ENCODE measurements at regions not wholly inside any gene's neighbourhood (a gene's known extent, or its start where the extent isn't known, plus 50 kb on each side); places are given as distances from the start of the nearest gene placed in this dataset.

DNA sequence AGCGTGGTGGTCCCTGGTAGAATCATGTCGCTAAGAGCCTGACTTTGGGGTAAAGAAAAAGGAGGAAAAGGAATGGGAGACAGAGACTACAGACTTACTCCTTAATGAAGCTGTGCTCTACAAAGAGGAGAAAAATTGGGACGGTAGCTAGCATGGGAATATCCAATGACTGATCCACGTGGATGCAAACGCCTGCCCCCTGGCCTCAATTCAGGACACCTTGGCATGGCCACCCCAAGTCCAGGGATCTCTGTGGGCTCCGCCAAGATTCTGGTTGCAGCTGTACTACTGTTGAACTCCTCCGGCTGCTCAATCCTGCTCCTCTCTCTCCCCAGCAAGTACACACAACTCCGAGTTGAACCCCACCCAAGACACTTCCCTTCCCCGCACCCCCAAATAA, 70.5 kb upstream of the DIO3 start:
- DNase-seq (no peak), ATAC-seq (no peak)
- TF ChIP-seq, protein P1, sequence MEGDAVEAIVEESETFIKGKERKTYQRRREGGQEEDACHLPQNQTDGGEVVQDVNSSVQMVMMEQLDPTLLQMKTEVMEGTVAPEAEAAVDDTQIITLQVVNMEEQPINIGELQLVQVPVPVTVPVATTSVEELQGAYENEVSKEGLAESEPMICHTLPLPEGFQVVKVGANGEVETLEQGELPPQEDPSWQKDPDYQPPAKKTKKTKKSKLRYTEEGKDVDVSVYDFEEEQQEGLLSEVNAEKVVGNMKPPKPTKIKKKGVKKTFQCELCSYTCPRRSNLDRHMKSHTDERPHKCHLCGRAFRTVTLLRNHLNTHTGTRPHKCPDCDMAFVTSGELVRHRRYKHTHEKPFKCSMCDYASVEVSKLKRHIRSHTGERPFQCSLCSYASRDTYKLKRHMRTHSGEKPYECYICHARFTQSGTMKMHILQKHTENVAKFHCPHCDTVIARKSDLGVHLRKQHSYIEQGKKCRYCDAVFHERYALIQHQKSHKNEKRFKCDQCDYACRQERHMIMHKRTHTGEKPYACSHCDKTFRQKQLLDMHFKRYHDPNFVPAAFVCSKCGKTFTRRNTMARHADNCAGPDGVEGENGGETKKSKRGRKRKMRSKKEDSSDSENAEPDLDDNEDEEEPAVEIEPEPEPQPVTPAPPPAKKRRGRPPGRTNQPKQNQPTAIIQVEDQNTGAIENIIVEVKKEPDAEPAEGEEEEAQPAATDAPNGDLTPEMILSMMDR (IDR thresholded peaks at IDR 0.05), result no peak
- ChIA-PET POLR2A (no interaction called here), CTCF (no interaction called here)
- peaks cover 16% of the 10 kb centered on the region for H3K27me3 Mint-ChIP-seq
- H3K27ac Mint-ChIP-seq, result no peak overlapping the region
- H3K9me3 Mint-ChIP-seq, result no peaks in the 10 kb centered on the region
- no peak overlapping the region for H3K4me3 Mint-ChIP-seq
- no peaks in the 10 kb centered on the region for H3K4me1 Mint-ChIP-seq (ENCODE audit: low read depth)
- no peaks in the 10 kb centered on the region for H3K36me3 Mint-ChIP-seq (ENCODE audit: low read depth)
- intact Hi-C loops (cut with micrococcal nuclease), result no loop called here

DNA sequence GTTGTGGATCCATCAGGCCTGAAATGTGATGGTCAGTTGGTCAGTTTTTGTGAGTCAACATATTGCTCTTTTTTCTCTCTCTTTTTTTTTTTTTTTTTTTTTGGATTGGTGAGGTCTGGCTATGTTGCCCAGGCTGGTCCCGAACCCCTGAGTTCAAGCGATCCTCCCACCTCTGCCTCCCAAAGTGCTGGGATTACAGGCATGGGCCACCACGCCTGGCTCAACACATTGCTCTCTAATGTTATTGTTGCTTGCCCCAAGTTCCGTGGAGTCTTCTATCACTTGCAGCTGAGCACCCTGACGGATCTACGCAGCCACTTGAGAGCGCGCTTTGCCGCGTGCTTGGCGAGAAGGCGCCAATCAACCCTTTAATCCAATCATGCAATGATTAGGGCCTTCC, 69.5 kb upstream of the DIO3 start:
- ChIA-PET POLR2A (no interaction called here), CTCF (no interaction called here)
- DNase-seq, result no peak
- Mint-ChIP-seq H3K9me3 (no peaks in the 10 kb centered on the region), H3K36me3 (ENCODE audit: low read depth) (no peaks in the 10 kb centered on the region), H3K4me1 (ENCODE audit: low read depth) (no peaks in the 10 kb centered on the region), H3K27ac (no peak overlapping the region), H3K27me3 (peaks cover 16% of the 10 kb centered on the region), H3K4me3 (no peak overlapping the region)
- ATAC-seq, result no peak
- intact Hi-C loops (cut with micrococcal nuclease), result no loop called here
- TF ChIP-seq, protein P1 (IDR thresholded peaks at IDR 0.05), result no peak

DNA sequence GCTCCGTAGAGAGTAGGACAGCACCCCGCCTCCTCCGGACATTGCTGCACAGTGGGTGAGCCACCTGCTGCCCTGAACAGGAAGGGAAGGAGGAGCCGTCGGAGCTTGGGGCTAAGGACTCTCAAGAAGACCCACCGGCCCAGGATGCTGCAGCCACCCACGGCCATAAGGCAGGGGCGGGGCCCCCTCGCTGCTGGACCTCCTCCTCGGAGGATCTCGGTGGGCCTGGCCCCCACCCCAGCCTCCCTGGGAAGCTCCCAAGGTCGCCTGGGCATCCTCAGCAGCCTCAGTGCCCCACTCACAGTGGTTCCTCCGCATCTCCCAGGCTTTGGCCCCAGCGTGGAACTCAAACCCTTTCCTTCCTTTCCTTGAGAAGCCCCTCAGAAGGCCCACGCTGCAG, 68.6 kb upstream of the DIO3 start:
- Mint-ChIP-seq H3K4me3 (no peak overlapping the region), H3K9me3 (no peaks in the 10 kb centered on the region), H3K4me1 (ENCODE audit: low read depth) (no peaks in the 10 kb centered on the region), H3K36me3 (ENCODE audit: low read depth) (no peaks in the 10 kb centered on the region), H3K27ac (no peak overlapping the region), H3K27me3 (peaks cover 17% of the 10 kb centered on the region)
- DNase-seq (no peak), ATAC-seq (no peak)
- intact Hi-C loops (cut with micrococcal nuclease), result no loop called here
- TF ChIP-seq, protein P1 (IDR thresholded peaks at IDR 0.05), result no peak
- ChIA-PET POLR2A (no interaction called here), CTCF (no interaction called here)

DNA sequence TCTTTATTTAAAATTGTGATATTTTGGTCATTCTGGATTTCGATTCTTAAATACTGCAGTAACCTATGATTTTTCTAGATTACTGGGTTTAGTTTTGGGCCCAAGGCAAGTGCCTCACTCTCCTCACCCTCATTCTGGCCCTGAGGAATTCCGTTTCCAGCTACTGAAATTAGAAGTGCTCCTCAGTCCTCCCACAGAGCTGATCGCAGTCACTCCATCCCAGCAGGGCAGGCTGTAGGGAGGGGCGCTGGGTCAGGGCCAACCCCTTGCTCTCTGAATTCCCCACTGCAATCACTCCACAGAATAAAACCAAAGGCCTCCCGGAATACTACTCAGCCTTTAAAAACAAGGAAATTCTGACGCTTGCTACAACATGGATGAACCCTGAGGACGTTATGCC, 66.5 kb upstream of the DIO3 start:
- H3K4me1 Mint-ChIP-seq (ENCODE audit: low read depth), result no peaks in the 10 kb centered on the region
- no peak overlapping the region for H3K27ac Mint-ChIP-seq
- H3K4me3 Mint-ChIP-seq, result no peak overlapping the region
- intact Hi-C loops (cut with micrococcal nuclease), result no loop called here
- no peaks in the 10 kb centered on the region for H3K36me3 Mint-ChIP-seq (ENCODE audit: low read depth)
- peaks cover 15% of the 10 kb centered on the region for H3K27me3 Mint-ChIP-seq
- H3K9me3 Mint-ChIP-seq, result no peaks in the 10 kb centered on the region
- ChIA-PET POLR2A (no interaction called here), CTCF (no interaction called here)
- TF ChIP-seq, protein P1 (IDR thresholded peaks at IDR 0.05), result no peak
- ATAC-seq (no peak), DNase-seq (no peak)

DNA sequence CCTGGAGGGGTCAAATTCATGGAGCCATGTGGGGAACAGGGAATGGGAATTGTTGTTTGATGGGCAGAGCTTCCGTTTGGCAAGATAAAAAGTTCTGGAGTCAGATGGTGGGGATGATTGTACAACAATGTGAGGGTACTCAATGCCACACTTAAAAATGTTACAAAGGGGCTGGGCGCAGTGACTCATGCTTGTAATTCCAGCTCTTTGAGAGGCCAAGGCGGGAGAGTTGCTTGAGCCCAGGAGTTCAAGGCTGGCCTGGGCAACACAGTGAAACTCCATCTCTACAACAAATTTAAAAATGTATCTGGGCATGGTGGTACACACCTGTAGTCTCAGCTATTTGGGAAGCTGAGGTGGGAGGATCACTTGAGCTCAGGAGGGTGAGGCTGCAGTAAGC, 66.0 kb upstream of the DIO3 start:
- H3K4me1 Mint-ChIP-seq (ENCODE audit: low read depth), result no peaks in the 10 kb centered on the region
- ChIA-PET CTCF (no interaction called here), POLR2A (no interaction called here)
- DNase-seq (no peak), ATAC-seq (no peak)
- H3K9me3 Mint-ChIP-seq, result no peaks in the 10 kb centered on the region
- H3K36me3 Mint-ChIP-seq (ENCODE audit: low read depth), result no peaks in the 10 kb centered on the region
- no peak overlapping the region for H3K27ac Mint-ChIP-seq
- intact Hi-C loops (cut with micrococcal nuclease), result no loop called here
- H3K27me3 Mint-ChIP-seq, result peaks cover 13% of the 10 kb centered on the region
- TF ChIP-seq, protein P1 (IDR thresholded peaks at IDR 0.05), result no peak
- H3K4me3 Mint-ChIP-seq, result no peak overlapping the region
